RWPE2 (cell line): ENCODE measurements at regions not wholly inside any gene's neighbourhood (a gene's known extent, or its start where the extent isn't known, plus 50 kb on each side); places are given as distances from the start of the nearest gene placed in this dataset.
"Not testable (repeated sequence)": the region's sequence is repeated elsewhere in the genome, so short reads cannot be mapped to it uniquely, and the experiment has no call there.

Experiments
- ATAC-seq: fragments of 200-7000 bp; cut with Tn5 transposase; 3 replicates; pipeline ENCODE4 v1.9.1; 2021; ENCODE audit warnings: low read depth
- DNase-seq: peaks from one replicate; pipeline ENCODE4 v3.0.0-alpha.2; 2020; ENCODE audit warnings: low spot score
- H3K27ac ChIP-seq: fragments of 450-650 bp; 2 replicates; pipeline ENCODE4 v1.5.1; 2017; ENCODE audit warnings: mild to moderate bottlenecking; ENCODE audit not compliant: poor library complexity, severe bottlenecking
- H3K27me3 ChIP-seq: fragments of 250-450 bp; sonication (Bioruptor Pico); 2 replicates; pipeline ENCODE4 v1.5.1; 2021; ENCODE audit warnings: mild to moderate bottlenecking, moderate library complexity; ENCODE audit not compliant: insufficient read depth, poor library complexity, severe bottlenecking
- H3K36me3 ChIP-seq: fragments of 250-450 bp; sonication (Bioruptor Pico); 2 replicates; pipeline ENCODE4 v1.5.1; 2020; ENCODE audit warnings: low read depth, mild to moderate bottlenecking, moderate library complexity
- H3K4me1 ChIP-seq: fragments of 250-450 bp; sonication (Bioruptor Pico); 2 replicates; pipeline ENCODE4 v1.5.1; 2021; ENCODE audit warnings: mild to moderate bottlenecking, moderate library complexity; ENCODE audit not compliant: insufficient read depth, poor library complexity, severe bottlenecking
- H3K4me3 ChIP-seq: fragments of 250-450 bp; sonication (Bioruptor Pico); 2 replicates; pipeline ENCODE4 v1.5.1; 2021; ENCODE audit warnings: mild to moderate bottlenecking, moderate library complexity; ENCODE audit not compliant: severe bottlenecking
- H3K9me3 ChIP-seq: fragments of 250-450 bp; sonication (Bioruptor Pico); 2 replicates; pipeline ENCODE4 v1.5.1; 2021; ENCODE audit warnings: mild to moderate bottlenecking, moderate library complexity; ENCODE audit not compliant: severe bottlenecking
- CTCF ChIP-seq: fragments of 450-650 bp; IDR thresholded peaks from one replicate; pipeline ENCODE4 v1.5.1; 2017; ENCODE audit warnings: mild to moderate bottlenecking, moderate library complexity; ENCODE audit not compliant: poor library complexity, severe bottlenecking

- no peak for ATAC-seq
- no peak for DNase-seq
- H3K9me3 ChIP-seq: no peaks in the 10 kb centered on the region
- H3K36me3 ChIP-seq: no peaks in the 10 kb centered on the region
- peaks cover 16% of the 10 kb centered on the region for H3K4me1 ChIP-seq
- no peak overlapping the region for H3K27ac ChIP-seq
- TF ChIP-seq CTCF: no peak
- H3K27me3 ChIP-seq: no peaks in the 10 kb centered on the region
- H3K4me3 ChIP-seq: no peak overlapping the region
Observed at GRCh38 chr10:21130683-21131442, 233.8 kb upstream of the NEBL start.

GRCh38 chr10:21130108-21130507 lies 233.0 kb upstream of the NEBL start:
- DNase-seq: no peak
- no peak overlapping the region for H3K4me3 ChIP-seq
- H3K36me3 ChIP-seq: no peaks in the 10 kb centered on the region
- no peak for ATAC-seq
- peaks cover 8% of the 10 kb centered on the region for H3K4me1 ChIP-seq
- H3K27me3 ChIP-seq: no peaks in the 10 kb centered on the region
- no peak overlapping the region for H3K27ac ChIP-seq
- no peaks in the 10 kb centered on the region for H3K9me3 ChIP-seq
- no peak for TF ChIP-seq CTCF

- no peak for DNase-seq
- Histone ChIP-seq H3K4me1 (no peaks in the 10 kb centered on the region), H3K4me3 (no peak overlapping the region), H3K9me3 (no peaks in the 10 kb centered on the region), H3K27me3 (no peaks in the 10 kb centered on the region), H3K27ac (no peak overlapping the region), H3K36me3 (no peaks in the 10 kb centered on the region)
- no peak for TF ChIP-seq CTCF
- no peak for ATAC-seq
Observed at GRCh38 chr10:21125471-21126228, 228.5 kb upstream of the NEBL start.

GRCh38 chr10:21122907-21123306 lies 225.8 kb upstream of the NEBL start:
- Histone ChIP-seq H3K4me1 (no peaks in the 10 kb centered on the region), H3K4me3 (no peak overlapping the region), H3K27ac (no peak overlapping the region), H3K36me3 (no peaks in the 10 kb centered on the region), H3K27me3 (no peaks in the 10 kb centered on the region), H3K9me3 (no peaks in the 10 kb centered on the region)
- TF ChIP-seq CTCF: no peak
- no peak for DNase-seq
- no peak for ATAC-seq

- not testable (repeated sequence) for DNase-seq, H3K27ac ChIP-seq, H3K9me3 ChIP-seq, ATAC-seq, H3K4me3 ChIP-seq, H3K27me3 ChIP-seq, H3K36me3 ChIP-seq, H3K4me1 ChIP-seq
Observed at GRCh38 chr10:21121822-21122221, 224.7 kb upstream of the NEBL start.
